GM12875 (cell line): ENCODE measurements at regions not wholly inside any gene's neighbourhood (a gene's known extent, or its start where the extent isn't known, plus 50 kb on each side); places are given as distances from the start of the nearest gene placed in this dataset.

Experiments
- H3K4me3 ChIP-seq: one replicate; pipeline ENCODE4 v1.5.1; 2011; ENCODE audit warnings: low read depth, low read length, control low read depth
- CTCF ChIP-seq: IDR thresholded peaks from 2 replicates; pipeline ENCODE4 v1.5.1; 2011; ENCODE audit warnings: low read depth, mild to moderate bottlenecking, control low read depth, inconsistent platforms, low read length, moderate library complexity, borderline replicate concordance; ENCODE audit not compliant: insufficient read depth

GRCh38 chr9:89929673-89930480 is 325.1 kb downstream of the GADD45G start:
- H3K4me3 ChIP-seq = no peak overlapping the region
- no peak for TF ChIP-seq CTCF

- H3K4me3 ChIP-seq = no peak overlapping the region
- TF ChIP-seq CTCF = no peak
Observed at GRCh38 chr9:89933578-89933977, 328.8 kb downstream of the GADD45G start.

GRCh38 chr9:89935115-89935514 is 330.3 kb downstream of the GADD45G start:
- no peak for TF ChIP-seq CTCF
- no peak overlapping the region for H3K4me3 ChIP-seq

- H3K4me3 ChIP-seq = no peak overlapping the region
- no peak for TF ChIP-seq CTCF
Observed at GRCh38 chr9:89935801-89936200, 331.0 kb downstream of the GADD45G start.

GRCh38 chr9:89937051-89937450 is 332.2 kb downstream of the GADD45G start:
- H3K4me3 ChIP-seq = no peak overlapping the region
- no peak for TF ChIP-seq CTCF

GRCh38 chr9:89939181-89939580 is 334.4 kb downstream of the GADD45G start:
- no peak overlapping the region for H3K4me3 ChIP-seq
- no peak for TF ChIP-seq CTCF

- TF ChIP-seq CTCF = no peak
- no peak overlapping the region for H3K4me3 ChIP-seq
Observed at GRCh38 chr9:89939626-89940292, 334.9 kb downstream of the GADD45G start.
